ENCODE measurements at regions not wholly inside any gene's neighbourhood (a gene's known extent, or its start where the extent isn't known, plus 50 kb on each side); places are given as distances from the start of the nearest gene placed in this dataset.

DNA sequence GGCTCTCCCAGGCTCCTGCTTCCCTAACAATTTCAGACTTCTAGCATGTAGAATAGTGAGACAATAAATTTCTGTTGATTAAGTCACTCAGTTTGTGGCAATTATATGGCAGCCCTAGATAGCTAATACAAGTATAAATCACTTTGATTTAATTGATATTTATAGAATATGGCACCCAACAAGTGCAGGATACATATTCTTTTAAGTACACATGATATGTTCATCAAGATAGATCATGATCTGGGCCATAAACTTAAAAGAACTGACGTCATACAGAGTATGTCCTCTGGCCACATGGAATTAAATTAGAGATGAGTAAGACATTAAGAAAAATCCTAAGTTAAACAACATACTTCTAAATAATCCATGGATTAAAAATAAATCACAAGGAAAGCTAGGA lies 67.5 kb upstream of the AMOTL1 start:
- TF ChIP-seq POLR2AphosphoS5 (IDR thresholded peaks at IDR 0.05; ENCODE audit: low read depth, low read length) (no peak), ELF1 (IDR thresholded peaks at IDR 0.05; ENCODE audit: borderline replicate concordance, low read depth) (no peak), POLR2A (IDR thresholded peaks at IDR 0.05; ENCODE audit: borderline replicate concordance, extremely low read depth, insufficient read depth, insufficient read length) (no peak)
- TF ChIP-seq, protein P1, sequence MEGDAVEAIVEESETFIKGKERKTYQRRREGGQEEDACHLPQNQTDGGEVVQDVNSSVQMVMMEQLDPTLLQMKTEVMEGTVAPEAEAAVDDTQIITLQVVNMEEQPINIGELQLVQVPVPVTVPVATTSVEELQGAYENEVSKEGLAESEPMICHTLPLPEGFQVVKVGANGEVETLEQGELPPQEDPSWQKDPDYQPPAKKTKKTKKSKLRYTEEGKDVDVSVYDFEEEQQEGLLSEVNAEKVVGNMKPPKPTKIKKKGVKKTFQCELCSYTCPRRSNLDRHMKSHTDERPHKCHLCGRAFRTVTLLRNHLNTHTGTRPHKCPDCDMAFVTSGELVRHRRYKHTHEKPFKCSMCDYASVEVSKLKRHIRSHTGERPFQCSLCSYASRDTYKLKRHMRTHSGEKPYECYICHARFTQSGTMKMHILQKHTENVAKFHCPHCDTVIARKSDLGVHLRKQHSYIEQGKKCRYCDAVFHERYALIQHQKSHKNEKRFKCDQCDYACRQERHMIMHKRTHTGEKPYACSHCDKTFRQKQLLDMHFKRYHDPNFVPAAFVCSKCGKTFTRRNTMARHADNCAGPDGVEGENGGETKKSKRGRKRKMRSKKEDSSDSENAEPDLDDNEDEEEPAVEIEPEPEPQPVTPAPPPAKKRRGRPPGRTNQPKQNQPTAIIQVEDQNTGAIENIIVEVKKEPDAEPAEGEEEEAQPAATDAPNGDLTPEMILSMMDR (IDR thresholded peaks at IDR 0.05 in 2 of 3, conservative IDR thresholded peaks at IDR 0.05 in 1 of 3; ENCODE audit: borderline replicate concordance in 1 of 3, insufficient read depth in 1 of 3, low read depth in 2 of 3, low read length in 2 of 3), result no peak

All from HCT116 (cell line).